ENCODE measurements at regions not wholly inside any gene's neighbourhood (a gene's known extent, or its start where the extent isn't known, plus 50 kb on each side); places are given as distances from the start of the nearest gene placed in this dataset.

GRCh38 chr22:49642741-49643140 lies 184.9 kb downstream of the BRD1 start:
- H3K4me3 ChIP-seq (ENCODE audit: low read depth, low read length), result no peak overlapping the region
- DNase-seq (ENCODE audit: low read depth), result no peak
- no peak for TF ChIP-seq CTCF (conservative IDR thresholded peaks at IDR 0.05; ENCODE audit: low read depth, low read length)

- H3K4me3 ChIP-seq (ENCODE audit: low read depth, low read length), result no peak overlapping the region
- no peak for DNase-seq (ENCODE audit: low read depth)
- no peak for TF ChIP-seq CTCF (conservative IDR thresholded peaks at IDR 0.05; ENCODE audit: low read depth, low read length)
Measured at GRCh38 chr22:49642331-49642730, 185.3 kb downstream of the BRD1 start.

- TF ChIP-seq CTCF (conservative IDR thresholded peaks at IDR 0.05; ENCODE audit: low read depth, low read length), result no peak
- no peak overlapping the region for H3K4me3 ChIP-seq (ENCODE audit: low read depth, low read length)
- no peak for DNase-seq (ENCODE audit: low read depth)
Measured at GRCh38 chr22:49641770-49642313, 185.8 kb downstream of the BRD1 start.

GRCh38 chr22:49640366-49641095 lies 187.1 kb downstream of the BRD1 start:
- H3K4me3 ChIP-seq (ENCODE audit: low read depth, low read length), result no peak overlapping the region
- no peak for DNase-seq (ENCODE audit: low read depth)
- no peak for TF ChIP-seq CTCF (conservative IDR thresholded peaks at IDR 0.05; ENCODE audit: low read depth, low read length)

- H3K4me3 ChIP-seq (ENCODE audit: low read depth, low read length), result no peak overlapping the region
- no peak for TF ChIP-seq CTCF (conservative IDR thresholded peaks at IDR 0.05; ENCODE audit: low read depth, low read length)
- no peak for DNase-seq (ENCODE audit: low read depth)
Measured at GRCh38 chr22:49639956-49640355, 187.7 kb downstream of the BRD1 start.

- TF ChIP-seq CTCF (conservative IDR thresholded peaks at IDR 0.05; ENCODE audit: low read depth, low read length), result no peak
- no peak for DNase-seq (ENCODE audit: low read depth)
- H3K4me3 ChIP-seq (ENCODE audit: low read depth, low read length), result no peak overlapping the region
Measured at GRCh38 chr22:49638788-49639187, 188.9 kb downstream of the BRD1 start.

GRCh38 chr22:49638001-49638400 lies 189.7 kb downstream of the BRD1 start:
- H3K4me3 ChIP-seq (ENCODE audit: low read depth, low read length), result no peak overlapping the region
- no peak for TF ChIP-seq CTCF (conservative IDR thresholded peaks at IDR 0.05; ENCODE audit: low read depth, low read length)
- DNase-seq (ENCODE audit: low read depth), result no peak
